ENCODE measurements at regions not wholly inside any gene's neighbourhood (a gene's known extent, or its start where the extent isn't known, plus 50 kb on each side); places are given as distances from the start of the nearest gene placed in this dataset.

- TF ChIP-seq CTCF (IDR thresholded peaks at IDR 0.05; ENCODE audit: poor library complexity, severe bottlenecking): no peak
- no peak for TF ChIP-seq RAD21 (conservative IDR thresholded peaks at IDR 0.05)
- TF ChIP-seq EZH2 (IDR thresholded peaks at IDR 0.05; ENCODE audit: borderline replicate concordance, insufficient read depth, low read length, poor library complexity, severe bottlenecking): no peak
Observed at GRCh38 chr12:89821896-89822295, 113.3 kb upstream of the ATP2B1 start.

Data from neural cell (in vitro differentiated cells).